PC-9 (cell line): ENCODE measurements at regions not wholly inside any gene's neighbourhood (a gene's known extent, or its start where the extent isn't known, plus 50 kb on each side); places are given as distances from the start of the nearest gene placed in this dataset.
A peak's percentile ranks its signal among the peaks of the same experiment; 100 is the strongest.

Experiments used
- BruUV-seq: library from RNA; stranded (reverse); fragments of 400-500 nt; replicated peaks from 2 replicates; lab custom pipeline; 2021; lab: Mats Ljungman, UMichigan
- CTCF ChIA-PET: fragments of 300-600 bp; sonication (Branson Sonifier 250); formaldehyde crosslinking; loops from one replicate; lab custom pipeline; 2022; ENCODE audit warnings: antibody characterized with exemption; lab: Charles Lee
- POLR2A ChIA-PET: fragments of 300-600 bp; sonication (Branson Sonifier 250); formaldehyde crosslinking; loops from one replicate; lab custom pipeline; 2022; ENCODE audit warnings: antibody characterized with exemption; ENCODE audit not compliant: unreplicated experiment; lab: Charles Lee
- DNase-seq, 2 experiments: peaks; one replicate each; pipeline versions ENCODE4 v3.0.0 to v3.0.0-alpha.2; 2015 to 2022; ENCODE audit warnings: mixed read lengths in 1 of 2
- H2AFZ ChIP-seq: fragments of 200-600 bp; sonication (generic); 2 replicates; pipeline ENCODE4 v1.8.1; 2017; ENCODE audit warnings: antibody characterized with exemption
- H3F3A ChIP-seq: fragments of 200-600 bp; sonication (generic); 2 replicates; pipeline ENCODE4 v1.8.1; 2017; ENCODE audit warnings: antibody characterized with exemption, mild to moderate bottlenecking, low read depth; ENCODE audit not compliant: insufficient read depth
- H3K27ac ChIP-seq: fragments of 200-600 bp; sonication (generic); 2 replicates; pipeline ENCODE4 v1.6.1; 2016; ENCODE audit warnings: mixed run types
- H3K27me3 ChIP-seq: fragments of 200-600 bp; sonication (generic); 2 replicates; pipeline ENCODE4 v1.6.1; 2016; ENCODE audit warnings: low read depth, mixed run types; ENCODE audit not compliant: insufficient read depth
- H3K36me3 ChIP-seq: fragments of 200-600 bp; sonication (generic); 2 replicates; pipeline ENCODE4 v1.6.1; 2016; ENCODE audit warnings: low read depth, mixed run types
- H3K4me1 ChIP-seq: fragments of 200-600 bp; sonication (generic); replicated peaks from 2 replicates; pipeline ENCODE4 v1.6.1; 2016; ENCODE audit warnings: mixed run types; ENCODE audit not compliant: insufficient read depth
- H3K4me2 ChIP-seq: fragments of 200-600 bp; sonication (generic); 2 replicates; pipeline ENCODE4 v1.6.1; 2017; ENCODE audit warnings: mixed run types
- H3K4me3 ChIP-seq: fragments of 200-600 bp; sonication (generic); 2 replicates; pipeline ENCODE4 v1.6.1; 2016; ENCODE audit warnings: mixed run types
- H3K79me2 ChIP-seq: fragments of 200-600 bp; sonication (generic); 2 replicates; pipeline ENCODE4 v1.6.1; 2017; ENCODE audit warnings: low read depth, mixed run types
- H3K9me2 ChIP-seq: fragments of 200-600 bp; sonication (generic); 2 replicates; pipeline ENCODE4 v1.8.1; 2017; ENCODE audit warnings: mild to moderate bottlenecking; ENCODE audit not compliant: insufficient read depth
- H3K9me3 ChIP-seq: fragments of 200-600 bp; sonication (generic); 2 replicates; pipeline ENCODE4 v1.8.1; 2016; ENCODE audit warnings: low read depth; ENCODE audit not compliant: insufficient read depth
- H4K20me1 ChIP-seq: fragments of 200-600 bp; sonication (generic); 2 replicates; pipeline ENCODE4 v1.8.1; 2017; ENCODE audit not compliant: insufficient read depth
- EZH2 ChIP-seq: fragments of 200-600 bp; sonication (generic); IDR thresholded peaks from 2 replicates; pipeline ENCODE4 v1.8.0; 2017; ENCODE audit warnings: antibody characterized with exemption, low read depth
- intact Hi-C: fragments of 100-400 bp; cut with micrococcal nuclease; formaldehyde crosslinking; loops from one replicate; pipeline ENCODE4 v1.10.0; 2022; ENCODE audit not compliant: unreplicated experiment
- TF ChIP-seq, protein P1 (sequence below): fragments of 200-600 bp; sonication (generic); conservative IDR thresholded peaks from 2 replicates; pipeline ENCODE4 v1.6.1; 2017; ENCODE audit warnings: mixed run types, antibody characterized with exemption, mild to moderate bottlenecking, moderate library complexity

- Histone ChIP-seq H3K27me3 (no peaks in the 10 kb centered on the region), H3K9me2 (no peaks in the 10 kb centered on the region), H4K20me1 (no peaks in the 10 kb centered on the region), H3K4me1 (peaks cover 15% of the 10 kb centered on the region), H3K4me2 (no peak overlapping the region), H3K79me2 (no peaks in the 10 kb centered on the region), H3K27ac (no peak overlapping the region), H3K9me3 (peaks cover 10% of the 10 kb centered on the region), H2AFZ (no peak overlapping the region), H3K4me3 (no peak overlapping the region), H3F3A (peaks cover 13% of the 10 kb centered on the region; the same call in 1 of the 2 replicates), H3K36me3 (no peaks in the 10 kb centered on the region)
- DNase-seq, result no peak
- no TSS peak for BruUV-seq
- intact Hi-C loops, result no loop called here
- TF ChIP-seq, protein P1, sequence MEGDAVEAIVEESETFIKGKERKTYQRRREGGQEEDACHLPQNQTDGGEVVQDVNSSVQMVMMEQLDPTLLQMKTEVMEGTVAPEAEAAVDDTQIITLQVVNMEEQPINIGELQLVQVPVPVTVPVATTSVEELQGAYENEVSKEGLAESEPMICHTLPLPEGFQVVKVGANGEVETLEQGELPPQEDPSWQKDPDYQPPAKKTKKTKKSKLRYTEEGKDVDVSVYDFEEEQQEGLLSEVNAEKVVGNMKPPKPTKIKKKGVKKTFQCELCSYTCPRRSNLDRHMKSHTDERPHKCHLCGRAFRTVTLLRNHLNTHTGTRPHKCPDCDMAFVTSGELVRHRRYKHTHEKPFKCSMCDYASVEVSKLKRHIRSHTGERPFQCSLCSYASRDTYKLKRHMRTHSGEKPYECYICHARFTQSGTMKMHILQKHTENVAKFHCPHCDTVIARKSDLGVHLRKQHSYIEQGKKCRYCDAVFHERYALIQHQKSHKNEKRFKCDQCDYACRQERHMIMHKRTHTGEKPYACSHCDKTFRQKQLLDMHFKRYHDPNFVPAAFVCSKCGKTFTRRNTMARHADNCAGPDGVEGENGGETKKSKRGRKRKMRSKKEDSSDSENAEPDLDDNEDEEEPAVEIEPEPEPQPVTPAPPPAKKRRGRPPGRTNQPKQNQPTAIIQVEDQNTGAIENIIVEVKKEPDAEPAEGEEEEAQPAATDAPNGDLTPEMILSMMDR, result no peak
- TF ChIP-seq EZH2, result no peak
- ChIA-PET POLR2A (no interaction called here), CTCF (no interaction called here)
Measured at GRCh38 chr2:65495251-65495877, 63.0 kb upstream of the SPRED2 start.

GRCh38 chr2:65494078-65494477 lies 61.7 kb upstream of the SPRED2 start:
- BruUV-seq, result no TSS peak
- no peaks in the 10 kb centered on the region for H3K9me2 ChIP-seq
- CTCF ChIA-PET, result no interaction called here
- no peak overlapping the region for H3K4me3 ChIP-seq
- H3K79me2 ChIP-seq, result no peaks in the 10 kb centered on the region
- POLR2A ChIA-PET, result no interaction called here
- no peaks in the 10 kb centered on the region for H3K27me3 ChIP-seq
- no peak overlapping the region for H2AFZ ChIP-seq
- no peaks in the 10 kb centered on the region for H3K36me3 ChIP-seq
- H3F3A ChIP-seq, result peaks cover 13% of the 10 kb centered on the region; the same call in 1 of the 2 replicates
- no peak overlapping the region for H3K4me2 ChIP-seq
- H4K20me1 ChIP-seq, result no peaks in the 10 kb centered on the region
- TF ChIP-seq EZH2, result no peak
- TF ChIP-seq, protein P1, result no peak
- H3K27ac ChIP-seq, result no peak overlapping the region
- H3K9me3 ChIP-seq, result peaks cover 22% of the 10 kb centered on the region
- H3K4me1 ChIP-seq, result peaks cover 15% of the 10 kb centered on the region
- intact Hi-C loops, result no loop called here
- DNase-seq, result no peak

DNA sequence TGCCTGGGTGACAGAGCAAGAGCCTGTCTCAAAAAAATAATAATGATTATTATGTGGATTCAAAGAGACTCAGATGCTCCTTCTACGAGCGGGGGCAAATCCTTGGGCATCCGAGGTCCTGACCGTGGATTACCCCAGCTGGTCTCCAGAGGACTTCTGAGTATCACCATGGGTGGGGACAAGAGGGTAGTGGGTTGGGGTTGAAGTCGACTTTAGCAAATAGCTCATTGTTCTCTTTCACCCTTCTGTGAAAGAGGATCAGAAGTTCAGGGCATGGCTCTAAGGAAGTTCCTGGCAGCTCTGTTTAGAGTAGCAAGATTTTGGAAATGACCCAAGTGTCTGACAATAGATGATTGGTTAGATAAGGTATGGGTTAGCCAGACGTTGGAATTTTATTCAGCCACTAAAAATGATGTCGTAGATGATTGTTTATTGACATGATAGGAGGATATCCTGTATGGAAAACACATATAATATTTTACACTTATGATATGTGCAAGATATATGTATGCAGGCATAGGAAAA lies 59.0 kb upstream of the SPRED2 start:
- H2AFZ ChIP-seq, result no peak overlapping the region
- peaks cover 15% of the 10 kb centered on the region for H3K4me1 ChIP-seq
- intact Hi-C loops, result loop anchor here (1.0 to 2.0 kb wide), 2 partner anchors 37 to 55 kb away; no protein-coding TSS in a partner anchor
- POLR2A ChIA-PET, result interaction anchor here (0.6 to 0.9 kb wide), 4 partner anchors 16 to 264 kb away, joined by 3 to 9 read pairs (median 4); partner anchors contain the start of gene ACTR2
- H4K20me1 ChIP-seq, result no peaks in the 10 kb centered on the region
- TF ChIP-seq, protein P1, result no peak
- TF ChIP-seq EZH2, result no peak
- H3K4me3 ChIP-seq, result no peak overlapping the region
- H3F3A ChIP-seq, result peaks cover 13% of the 10 kb centered on the region; the same call in 1 of the 2 replicates
- DNase-seq, result peak; percentile 45 to 77
- no peaks in the 10 kb centered on the region for H3K79me2 ChIP-seq
- peaks cover 45% of the 10 kb centered on the region for H3K9me3 ChIP-seq
- 0 out of 2 replicates have a peak overlapping the region, but pooled peaks have one; percentile 17 for H3K4me2 ChIP-seq
- CTCF ChIA-PET, result interaction anchor here (0.5 to 1.1 kb wide), 2 partner anchors 37 to 53 kb away, joined by 4 read pairs; no protein-coding TSS in a partner anchor
- H3K27ac ChIP-seq, result no peak overlapping the region
- H3K9me2 ChIP-seq, result no peaks in the 10 kb centered on the region
- no TSS peak for BruUV-seq
- no peaks in the 10 kb centered on the region for H3K36me3 ChIP-seq
- H3K27me3 ChIP-seq, result no peaks in the 10 kb centered on the region
